HepG2 (cell line): ENCODE measurements at regions not wholly inside any gene's neighbourhood (a gene's known extent, or its start where the extent isn't known, plus 50 kb on each side); places are given as distances from the start of the nearest gene placed in this dataset.

Experiments used
- ATAC-seq: fragments of 200-7000 bp; cut with Tn5 transposase; 3 replicates; pipeline ENCODE4 v1.9.1; 2020; ENCODE audit warnings: mild to moderate bottlenecking, moderate library complexity
- BruUV-seq: library from RNA; stranded (reverse); fragments of 400-500 nt; replicated peaks from 2 replicates; lab custom pipeline; 2021; lab: Mats Ljungman, UMichigan
- CTCF ChIA-PET: fragments of 300-600 bp; formaldehyde crosslinking; extraction: SDS; loops from one replicate; lab custom pipeline; 2021; ENCODE audit warnings: low total read pairs, inconsistent platforms, low intra/inter-chr PET ratio; lab: Yijun Ruan, JAX
- POLR2A ChIA-PET: fragments of 350-600 bp; sonication (Branson Sonifier 250); formaldehyde crosslinking; loops from one replicate; lab custom pipeline; 2020; ENCODE audit warnings: antibody characterized with exemption, inconsistent platforms; lab: Yijun Ruan, JAX
- DNase-seq: peaks from one replicate; pipeline ENCODE4 v3.0.0-alpha.2; 2015; ENCODE audit warnings: low spot score
- FAIRE-seq: peaks from 3 replicates; lab custom pipeline; 2011; peaks lifted over from hg19 to GRCh38; lab: Jason Lieb, UNC
- H2AFZ ChIP-seq: one replicate; pipeline ENCODE4 v1.6.1; 2011; ENCODE audit warnings: low read length, inconsistent platforms
- H3K27ac ChIP-seq: fragments of 300-600 bp; 3 replicates; pipeline ENCODE4 v1.8.0; 2011; ENCODE audit warnings: mixed run types, mild to moderate bottlenecking, mixed read lengths, low read length, inconsistent platforms; ENCODE audit not compliant: insufficient read depth; ENCODE audit errors: extremely low read length
- H3K27me3 ChIP-seq, 2 experiments: fragments of 200-600 bp in 1 of 2; 2 replicates in 1 of 2; 3 replicates in 1 of 2; pipeline versions ENCODE4 v1.6.0 to v1.8.0; 2011; ENCODE audit warnings: low read length in 2 of 2, mild to moderate bottlenecking in 2 of 2, moderate library complexity in 2 of 2, inconsistent platforms in 1 of 2; ENCODE audit not compliant: insufficient read depth in 2 of 2, control insufficient read depth in 1 of 2
- H3K36me3 ChIP-seq, 2 experiments: fragments of 200-600 bp in 1 of 2; replicated peaks in 1 of 2; 2 replicates in 1 of 2; 3 replicates in 1 of 2; pipeline versions ENCODE4 v1.5.1 to v1.8.0; 2011; ENCODE audit warnings: low read length in 2 of 2, inconsistent platforms in 1 of 2; ENCODE audit not compliant: insufficient read depth in 2 of 2, control insufficient read depth in 1 of 2
- H3K4me1 ChIP-seq: 2 replicates; pipeline ENCODE4 v1.5.1; 2012; ENCODE audit warnings: low read length, inconsistent platforms; ENCODE audit not compliant: insufficient read depth
- H3K4me2 ChIP-seq: 2 replicates; pipeline ENCODE4 v1.6.0; 2011; ENCODE audit warnings: low read depth, low read length, inconsistent platforms
- H3K4me3 ChIP-seq, 3 experiments: fragments of 200-600 bp in 1 of 3; sonication (generic), shearing (Covaris generic) in 1 of 3; replicated peaks in 1 of 3; 2 replicates each; pipeline ENCODE4 v1.5.1; 2011 to 2016; ENCODE audit warnings: low read length in 3 of 3, inconsistent platforms in 2 of 3, low read depth in 2 of 3, mild to moderate bottlenecking in 2 of 3, control low read depth in 1 of 3, mixed read lengths in 1 of 3; ENCODE audit not compliant: insufficient read depth in 1 of 3
- H3K79me2 ChIP-seq: one replicate; pipeline ENCODE4 v1.6.1; 2011; ENCODE audit warnings: low read length, inconsistent platforms; ENCODE audit not compliant: insufficient read depth
- H3K9ac ChIP-seq: 2 replicates; pipeline ENCODE4 v1.6.0; 2011; ENCODE audit warnings: mild to moderate bottlenecking, low read depth, low read length, inconsistent platforms; ENCODE audit not compliant: insufficient read depth
- H3K9me3 ChIP-seq: 2 replicates; pipeline ENCODE4 v1.5.1; 2012; ENCODE audit warnings: mild to moderate bottlenecking, low read length
- H4K20me1 ChIP-seq: 2 replicates; pipeline ENCODE4 v1.6.0; 2011; ENCODE audit warnings: inconsistent platforms, mild to moderate bottlenecking, low read length, moderate library complexity; ENCODE audit not compliant: insufficient read depth
- ASH2L ChIP-seq: fragments of 300-600, 200-600 bp; sonication (generic); IDR thresholded peaks from 2 replicates; pipeline ENCODE4 v1.7.0; 2017; ENCODE audit warnings: low read depth, mild to moderate bottlenecking, moderate library complexity, mixed read lengths, low read length; ENCODE audit not compliant: insufficient read length
- FIP1L1 ChIP-seq: fragments of 200-400 bp; formaldehyde crosslinking; IDR thresholded peaks from 2 replicates; pipeline ENCODE4 v1.6.1; 2018; ENCODE audit warnings: low read depth, mild to moderate bottlenecking, low read length, moderate library complexity, borderline replicate concordance; ENCODE audit not compliant: insufficient read depth
- FOXC1 ChIP-seq: sonication (generic); formaldehyde crosslinking; IDR thresholded peaks from 2 replicates; pipeline ENCODE4 v1.8.0; 2022; ENCODE audit warnings: mild to moderate bottlenecking, missing genetic modification reagents, borderline replicate concordance
- NFKB2 ChIP-seq: sonication (generic); formaldehyde crosslinking; IDR thresholded peaks from 2 replicates; pipeline ENCODE4 v1.4.0; 2020; ENCODE audit warnings: missing genetic modification reagents, borderline replicate concordance
- POLR2G ChIP-seq: fragments of 200-400 bp; formaldehyde crosslinking; IDR thresholded peaks from 2 replicates; pipeline ENCODE4 v1.6.1; 2018; ENCODE audit warnings: mild to moderate bottlenecking, low read depth, low read length, moderate library complexity
- RCOR2 ChIP-seq: IDR thresholded peaks from 2 replicates; pipeline ENCODE4 v1.6.1; 2016; ENCODE audit warnings: missing biosample characterization, missing genetic modification reagents
- SOX6 ChIP-seq, 2 experiments: fragments of 450-650 bp in 1 of 2; sonication (generic) in 1 of 2; formaldehyde crosslinking in 1 of 2; IDR thresholded peaks; 2 replicates each; pipeline versions ENCODE4 v1.4.0 to v1.6.1; 2017 to 2020; ENCODE audit warnings: antibody characterized with exemption in 1 of 2, mild to moderate bottlenecking in 1 of 2, missing genetic modification reagents in 1 of 2
- USF2 ChIP-seq, 2 experiments: sonication (generic) in 1 of 2; formaldehyde crosslinking in 1 of 2; IDR thresholded peaks; 2 replicates each; pipeline versions ENCODE4 v1.5.1 to v1.6.1; 2011 to 2020; ENCODE audit warnings: borderline replicate concordance in 1 of 2, low read depth in 1 of 2, low read length in 1 of 2, mild to moderate bottlenecking in 1 of 2, missing genetic modification reagents in 1 of 2, moderate library complexity in 1 of 2
- WGBS: methylation state at CpG from one replicate; pipeline ENCODE4 v1.1.6; 2017; ENCODE audit warnings: low lambda C conversion rate; 5-methylcytosine and 5-hydroxymethylcytosine counted together
- in situ Hi-C: cut with HindIII; loops from 2 replicates; pipeline ENCODE4 v1.10.0; 2017; ENCODE audit warnings: low pct_unique_long_range_greater_than_20kb; ENCODE audit not compliant: extremely low pct_ligation_motif_present
- intact Hi-C: fragments of 100-400 bp; cut with micrococcal nuclease; formaldehyde crosslinking; loops from one replicate; pipeline ENCODE4 v1.10.0; 2022; ENCODE audit not compliant: unreplicated experiment
- TF ChIP-seq, protein P1 (sequence below): sonication (generic); formaldehyde crosslinking; IDR thresholded peaks from 2 replicates; pipeline ENCODE4 v1.5.1; 2020; ENCODE audit warnings: mild to moderate bottlenecking, missing genetic modification reagents
- TF ChIP-seq, protein P2 (sequence below): sonication (generic); formaldehyde crosslinking; IDR thresholded peaks from 2 replicates; pipeline ENCODE4 v1.4.0; 2020; ENCODE audit warnings: missing genetic modification reagents

DNA sequence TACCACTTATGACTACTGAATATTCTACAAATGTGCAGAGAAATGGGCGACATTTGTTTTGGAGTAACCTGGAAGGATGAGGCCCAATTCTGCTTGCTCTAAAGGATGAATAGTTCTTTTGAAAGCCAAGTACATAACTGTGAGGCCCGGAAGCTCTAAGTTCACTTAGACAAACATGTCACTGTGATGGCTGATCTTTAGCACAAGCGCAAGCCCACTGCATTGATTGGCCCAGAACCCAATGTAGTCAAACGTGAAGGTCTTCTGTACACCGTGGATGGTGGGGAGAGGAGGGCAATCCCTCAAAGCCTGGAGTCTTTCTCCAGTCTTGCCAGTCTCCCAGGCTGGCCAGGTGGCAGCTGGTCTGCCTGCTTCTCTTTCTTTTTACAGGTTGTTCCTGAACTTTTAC is 139.6 kb downstream of the RFC3 start (continued):
- TF ChIP-seq FIP1L1 (no peak), FOXC1 (CRISPR knock-in tag) (0 out of 2 replicates have a peak, but pooled peaks have one; percentile 30), POLR2G (peak; percentile 79), NFKB2 (CRISPR knock-in tag) (no peak), ASH2L (peak; percentile 78), SOX6 (IDR thresholded peaks at IDR 0.05) (no peak), SOX6 (CRISPR knock-in tag; IDR thresholded peaks at IDR 0.05) (peak; percentile 77), RCOR2 (CRISPR knock-in tag) (peak; percentile 86)

- no peak overlapping the region for H3K9ac ChIP-seq
- DNase-seq (no peak), FAIRE-seq (no peak), ATAC-seq (no peak)
- 94% methylated on average over 2 of the region's 2 CpGs for WGBS
- no peaks in the 10 kb centered on the region for H3K79me2 ChIP-seq
- no peak overlapping the region for H3K4me2 ChIP-seq
- TF ChIP-seq, protein P1, sequence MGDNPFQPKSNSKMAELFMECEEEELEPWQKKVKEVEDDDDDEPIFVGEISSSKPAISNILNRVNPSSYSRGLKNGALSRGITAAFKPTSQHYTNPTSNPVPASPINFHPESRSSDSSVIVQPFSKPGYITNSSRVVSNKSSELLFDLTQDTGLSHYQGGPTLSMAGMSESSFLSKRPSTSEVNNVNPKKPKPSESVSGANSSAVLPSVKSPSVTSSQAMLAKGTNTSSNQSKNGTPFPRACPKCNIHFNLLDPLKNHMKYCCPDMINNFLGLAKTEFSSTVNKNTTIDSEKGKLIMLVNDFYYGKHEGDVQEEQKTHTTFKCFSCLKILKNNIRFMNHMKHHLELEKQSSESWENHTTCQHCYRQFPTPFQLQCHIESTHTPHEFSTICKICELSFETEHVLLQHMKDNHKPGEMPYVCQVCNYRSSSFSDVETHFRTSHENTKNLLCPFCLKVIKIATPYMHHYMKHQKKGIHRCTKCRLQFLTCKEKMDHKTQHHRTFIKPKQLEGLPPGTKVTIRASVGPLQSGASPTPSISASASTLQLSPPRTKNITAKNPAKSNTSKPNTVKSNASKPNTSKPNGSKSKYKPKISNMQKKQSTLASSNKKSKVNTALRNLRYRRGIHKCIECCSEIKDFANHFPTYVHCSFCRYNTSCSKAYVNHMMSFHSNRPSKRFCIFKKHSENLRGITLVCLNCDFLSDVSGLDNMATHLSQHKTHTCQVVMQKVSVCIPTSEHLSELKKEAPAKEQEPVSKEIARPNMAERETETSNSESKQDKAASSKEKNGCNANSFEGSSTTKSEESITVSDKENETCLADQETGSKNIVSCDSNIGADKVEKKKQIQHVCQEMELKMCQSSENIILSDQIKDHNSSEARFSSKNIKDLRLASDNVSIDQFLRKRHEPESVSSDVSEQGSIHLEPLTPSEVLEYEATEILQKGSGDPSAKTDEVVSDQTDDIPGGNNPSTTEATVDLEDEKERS (CRISPR knock-in tag) = no peak
- TF ChIP-seq, protein P2, sequence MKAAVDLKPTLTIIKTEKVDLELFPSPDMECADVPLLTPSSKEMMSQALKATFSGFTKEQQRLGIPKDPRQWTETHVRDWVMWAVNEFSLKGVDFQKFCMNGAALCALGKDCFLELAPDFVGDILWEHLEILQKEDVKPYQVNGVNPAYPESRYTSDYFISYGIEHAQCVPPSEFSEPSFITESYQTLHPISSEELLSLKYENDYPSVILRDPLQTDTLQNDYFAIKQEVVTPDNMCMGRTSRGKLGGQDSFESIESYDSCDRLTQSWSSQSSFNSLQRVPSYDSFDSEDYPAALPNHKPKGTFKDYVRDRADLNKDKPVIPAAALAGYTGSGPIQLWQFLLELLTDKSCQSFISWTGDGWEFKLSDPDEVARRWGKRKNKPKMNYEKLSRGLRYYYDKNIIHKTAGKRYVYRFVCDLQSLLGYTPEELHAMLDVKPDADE (CRISPR knock-in tag) = no peak
- TF ChIP-seq USF2 (IDR thresholded peaks at IDR 0.05; ENCODE audit: low read depth, low read length) = no peak
- TF ChIP-seq USF2 (CRISPR knock-in tag; IDR thresholded peaks at IDR 0.05; ENCODE audit: borderline replicate concordance) = no peak
- no peaks in the 10 kb centered on the region for H4K20me1 ChIP-seq
- no peak overlapping the region for H3K4me3 ChIP-seq
- CTCF ChIA-PET = no interaction called here
- H3K9me3 ChIP-seq = no peaks in the 10 kb centered on the region
- H3K27me3 ChIP-seq = no peaks in the 10 kb centered on the region
- POLR2A ChIA-PET = interaction anchor here (1.2 kb wide), 1 partner anchor 9 kb away, joined by 3 read pairs; no protein-coding TSS in a partner anchor
- intact Hi-C loops = no loop called here
- no peaks in the 10 kb centered on the region for H3K36me3 ChIP-seq
- peak overlapping the region; percentile 82 for H3K27ac ChIP-seq
- BruUV-seq = no TSS peak
- peaks cover 63% of the 10 kb centered on the region for H3K4me1 ChIP-seq
- H2AFZ ChIP-seq = no peak overlapping the region
- in situ Hi-C loops = no loop called here
These were observed 141.0 kb downstream of the RFC3 start for GRCh38 chr13:33958964-33959363.
